GM12878 (cell line): ENCODE measurements at regions not wholly inside any gene's neighbourhood (a gene's known extent, or its start where the extent isn't known, plus 50 kb on each side); places are given as distances from the start of the nearest gene placed in this dataset.

Experiments used
- ATAC-seq: fragments of 200-7000 bp; cut with Tn5 transposase; 3 replicates; pipeline ENCODE4 v1.9.1; 2020; ENCODE audit warnings: mild to moderate bottlenecking, moderate library complexity
- BruUV-seq: library from RNA; stranded (reverse); fragments of 400-500 nt; replicated peaks from 2 replicates; lab custom pipeline; 2021; lab: Mats Ljungman, UMichigan
- CTCF ChIA-PET: fragments of 300-600 bp; sonication (Branson Sonifier 250); formaldehyde crosslinking; extraction: SDS; loops from one replicate; lab custom pipeline; 2021; ENCODE audit warnings: inconsistent platforms; lab: Yijun Ruan, JAX
- POLR2A ChIA-PET: fragments of 350-600 bp; formaldehyde crosslinking; extraction: SDS; loops from one replicate; lab custom pipeline; 2021; ENCODE audit warnings: inconsistent platforms; lab: Charles Lee
- RAD21 ChIA-PET: fragments of 300-600 bp; sonication (Branson Sonifier 250); formaldehyde crosslinking; loops from one replicate; lab custom pipeline; 2023; ENCODE audit warnings: antibody characterized with exemption; ENCODE audit not compliant: unreplicated experiment; lab: Charles Lee
- SMC1A ChIA-PET: fragments of 300-600 bp; sonication (Branson Sonifier 250); formaldehyde crosslinking; loops from one replicate; lab custom pipeline; 2023; ENCODE audit not compliant: unreplicated experiment, uncharacterized antibody; lab: Charles Lee
- DNase-seq: peaks from one replicate; pipeline ENCODE4 v3.0.0-alpha.2; 2011; ENCODE audit warnings: low read depth, low spot score
- FAIRE-seq: peaks from 3 replicates; lab custom pipeline; 2011; peaks lifted over from hg19 to GRCh38; lab: Jason Lieb, UNC
- H2AFZ ChIP-seq: 2 replicates; pipeline ENCODE4 v1.6.0; 2011; ENCODE audit warnings: low read depth, low read length, control low read depth; ENCODE audit not compliant: control insufficient read depth
- H3K27ac ChIP-seq: 2 replicates; pipeline ENCODE4 v1.5.1; 2011; ENCODE audit warnings: control low read depth; ENCODE audit not compliant: control insufficient read depth, insufficient read depth
- H3K27me3 ChIP-seq, 2 experiments: replicated peaks in 1 of 2; 2 replicates each; pipeline versions ENCODE4 v1.6.0 to v1.6.1; 2011; ENCODE audit warnings: low read length in 1 of 2; ENCODE audit not compliant: control insufficient read depth in 2 of 2, insufficient read depth in 2 of 2
- H3K36me3 ChIP-seq, 2 experiments: 2 replicates each; pipeline ENCODE4 v1.5.1; 2011; ENCODE audit warnings: low read length in 1 of 2; ENCODE audit not compliant: control insufficient read depth in 2 of 2, insufficient read depth in 2 of 2
- H3K4me1 ChIP-seq: 2 replicates; pipeline ENCODE4 v1.6.1; 2011; ENCODE audit warnings: mild to moderate bottlenecking, low read length, moderate library complexity, mixed read lengths; ENCODE audit not compliant: control insufficient read depth, insufficient read depth
- H3K4me2 ChIP-seq: 2 replicates; pipeline ENCODE4 v1.6.0; 2011; ENCODE audit warnings: control low read depth; ENCODE audit not compliant: control insufficient read depth, insufficient read depth
- H3K4me3 ChIP-seq: fragments of 200-600 bp; sonication (generic); 2 replicates; pipeline ENCODE4 v1.5.1; 2016
- H3K79me2 ChIP-seq: 2 replicates; pipeline ENCODE4 v1.6.0; 2011; ENCODE audit warnings: low read length; ENCODE audit not compliant: control insufficient read depth, insufficient read depth
- H3K9ac ChIP-seq: 2 replicates; pipeline ENCODE4 v1.8.0; 2011; ENCODE audit warnings: low read length, control low read depth, mixed read lengths; ENCODE audit not compliant: control insufficient read depth, insufficient read depth
- H3K9me3 ChIP-seq: replicated peaks from 3 replicates; pipeline ENCODE4 v1.5.1; 2011; ENCODE audit warnings: mild to moderate bottlenecking, low read length; ENCODE audit not compliant: control insufficient read depth, insufficient read depth
- H4K20me1 ChIP-seq: 2 replicates; pipeline ENCODE4 v1.6.0; 2011; ENCODE audit not compliant: control insufficient read depth, insufficient read depth
- CBX5 ChIP-seq: sonication (generic); IDR thresholded peaks from 2 replicates; pipeline ENCODE4 v1.6.1; 2016; ENCODE audit warnings: low read depth, moderate library complexity, mild to moderate bottlenecking, inconsistent platforms
- EED ChIP-seq: sonication (generic); IDR thresholded peaks from 2 replicates; pipeline ENCODE4 v1.6.1; 2016; ENCODE audit warnings: antibody characterized with exemption, low read depth
- GATAD2B ChIP-seq: fragments of 450-650 bp; conservative IDR thresholded peaks from 2 replicates; pipeline ENCODE4 v1.6.1; 2017; ENCODE audit warnings: low read depth, mild to moderate bottlenecking, moderate library complexity
- IKZF2 ChIP-seq, 2 experiments: fragments of 450-650 bp; IDR thresholded peaks; 2 replicates each; pipeline ENCODE4 v1.6.1; 2017; ENCODE audit warnings: mild to moderate bottlenecking in 2 of 2, moderate library complexity in 2 of 2
- KDM1A ChIP-seq: fragments of 200-600 bp; sonication (generic); IDR thresholded peaks from 2 replicates; pipeline ENCODE4 v1.6.1; 2016; ENCODE audit warnings: borderline replicate concordance
- LARP7 ChIP-seq: fragments of 450-650 bp; IDR thresholded peaks from 2 replicates; pipeline ENCODE4 v1.6.1; 2017; ENCODE audit warnings: mild to moderate bottlenecking
- NFYA ChIP-seq: IDR thresholded peaks from 2 replicates; pipeline ENCODE4 v1.6.1; 2011; ENCODE audit warnings: low read depth, mild to moderate bottlenecking, low read length, improper control_type of control experiment, borderline replicate concordance
- RCOR1 ChIP-seq: conservative IDR thresholded peaks from 2 replicates; pipeline ENCODE4 v1.6.1; 2012; ENCODE audit warnings: low read depth, low read length, improper control_type of control experiment
- SPI1 ChIP-seq: IDR thresholded peaks from 2 replicates; pipeline ENCODE4 v1.6.1; 2011; ENCODE audit warnings: low read depth, mild to moderate bottlenecking, low read length, moderate library complexity, borderline replicate concordance; ENCODE audit not compliant: insufficient read depth
- TCF12 ChIP-seq: IDR thresholded peaks from 2 replicates; pipeline ENCODE4 v1.6.1; 2011; ENCODE audit warnings: low read depth, mild to moderate bottlenecking, low read length
- ZSCAN29 ChIP-seq: fragments of 450-650 bp; IDR thresholded peaks from 2 replicates; pipeline ENCODE4 v1.6.1; 2017; ENCODE audit warnings: mild to moderate bottlenecking, moderate library complexity
- WGBS: methylation state at CpG from one replicate; pipeline ENCODE4 v1.1.6; 2016; ENCODE audit warnings: low lambda C conversion rate; ENCODE audit not compliant: insufficient replicate concordance, insufficient coverage; ENCODE audit errors: missing lambda C conversion rate; 5-methylcytosine and 5-hydroxymethylcytosine counted together
- in situ Hi-C: fragments of 300-500 bp; cut with MboI; formaldehyde crosslinking; loops from 9 replicates; pipeline ENCODE4 v1.14.3; 2018; ENCODE audit warnings: mixed read lengths
- intact Hi-C: fragments of 100-400 bp; cut with micrococcal nuclease; formaldehyde crosslinking; loops from one replicate; pipeline ENCODE4 v1.14.2; 2022; ENCODE audit not compliant: unreplicated experiment
- TF ChIP-seq, protein P1 (sequence below): IDR thresholded peaks from 2 replicates; pipeline ENCODE4 v1.6.1; 2012; ENCODE audit warnings: improper control_type of control experiment, low read depth, low read length; ENCODE audit not compliant: insufficient replicate concordance
- TF ChIP-seq, protein P2 (sequence below): IDR thresholded peaks from 2 replicates; pipeline ENCODE4 v1.6.1; 2012; ENCODE audit warnings: low read depth, low read length, improper control_type of control experiment
- TF ChIP-seq, protein P3 (sequence below): fragments of 450-650 bp; IDR thresholded peaks from 2 replicates; pipeline ENCODE4 v1.6.1; 2014; ENCODE audit warnings: mild to moderate bottlenecking
- TF ChIP-seq, protein P4 (sequence below): fragments of 450-650 bp; IDR thresholded peaks from 2 replicates; pipeline ENCODE4 v1.6.1; 2017; ENCODE audit warnings: borderline replicate concordance

DNA sequence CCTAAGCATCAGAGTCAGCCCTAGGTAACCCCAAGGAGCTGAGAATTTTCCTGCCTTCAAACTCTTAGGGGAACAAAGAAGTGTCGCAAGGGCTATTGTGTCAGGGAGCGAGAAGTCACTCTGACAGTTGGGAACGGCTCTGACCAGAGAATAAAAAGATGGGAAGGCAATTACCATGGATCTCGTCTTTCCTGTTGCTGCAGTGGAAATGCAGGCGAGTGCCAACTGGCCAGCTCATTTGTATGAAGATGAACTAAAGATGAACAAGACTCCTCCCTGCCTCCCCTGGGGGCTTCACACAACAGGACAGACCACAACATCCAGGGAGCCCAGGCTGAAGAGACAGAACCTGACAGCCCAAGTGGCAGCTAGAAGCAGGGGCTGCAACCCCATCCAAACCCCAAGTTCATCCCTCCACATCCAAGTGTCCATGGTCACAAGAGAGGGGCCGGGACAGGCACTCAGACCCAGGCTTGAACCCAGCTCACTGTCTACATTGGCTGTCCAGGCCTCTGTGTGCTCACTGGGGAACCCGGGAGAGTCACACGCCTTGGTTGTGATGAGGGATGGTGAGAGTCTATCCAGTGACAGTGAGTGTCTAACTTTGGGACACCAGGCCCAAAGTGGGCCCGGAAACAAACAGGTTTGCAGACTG, 322.4 kb downstream of the BCL11B start:
- Histone ChIP-seq H3K9ac (no peak overlapping the region), H3K27ac (no peak overlapping the region), H3K9me3 (no peaks in the 10 kb centered on the region; the same call in 2 of the 3 replicates), H3K79me2 (no peaks in the 10 kb centered on the region), H3K4me3 (no peak overlapping the region), H2AFZ (no peak overlapping the region), H4K20me1 (no peaks in the 10 kb centered on the region), H3K4me1 (no peaks in the 10 kb centered on the region), H3K4me2 (no peak overlapping the region), H3K27me3 (no peaks in the 10 kb centered on the region), H3K36me3 (no peaks in the 10 kb centered on the region)
- intact Hi-C loops (no loop called here), in situ Hi-C loops (no loop called here)
- DNase-seq (no peak), ATAC-seq (no peak), FAIRE-seq (no peak)
- POLR2A ChIA-PET: no interaction called here
- BruUV-seq: no TSS peak
- RAD21 ChIA-PET: no interaction called here
- WGBS: 14% methylated on average over 9 of the region's 9 CpGs
- SMC1A ChIA-PET: no interaction called here
- CTCF ChIA-PET: no interaction called here
- TF ChIP-seq LARP7 (no peak), SPI1 (no peak), GATAD2B (no peak), IKZF2 (IDR thresholded peaks at IDR 0.05) (no peak), ZSCAN29 (no peak), KDM1A (no peak), RCOR1 (no peak), TCF12 (no peak), NFYA (no peak), EED (no peak), CBX5 (no peak)
- TF ChIP-seq, protein P1, sequence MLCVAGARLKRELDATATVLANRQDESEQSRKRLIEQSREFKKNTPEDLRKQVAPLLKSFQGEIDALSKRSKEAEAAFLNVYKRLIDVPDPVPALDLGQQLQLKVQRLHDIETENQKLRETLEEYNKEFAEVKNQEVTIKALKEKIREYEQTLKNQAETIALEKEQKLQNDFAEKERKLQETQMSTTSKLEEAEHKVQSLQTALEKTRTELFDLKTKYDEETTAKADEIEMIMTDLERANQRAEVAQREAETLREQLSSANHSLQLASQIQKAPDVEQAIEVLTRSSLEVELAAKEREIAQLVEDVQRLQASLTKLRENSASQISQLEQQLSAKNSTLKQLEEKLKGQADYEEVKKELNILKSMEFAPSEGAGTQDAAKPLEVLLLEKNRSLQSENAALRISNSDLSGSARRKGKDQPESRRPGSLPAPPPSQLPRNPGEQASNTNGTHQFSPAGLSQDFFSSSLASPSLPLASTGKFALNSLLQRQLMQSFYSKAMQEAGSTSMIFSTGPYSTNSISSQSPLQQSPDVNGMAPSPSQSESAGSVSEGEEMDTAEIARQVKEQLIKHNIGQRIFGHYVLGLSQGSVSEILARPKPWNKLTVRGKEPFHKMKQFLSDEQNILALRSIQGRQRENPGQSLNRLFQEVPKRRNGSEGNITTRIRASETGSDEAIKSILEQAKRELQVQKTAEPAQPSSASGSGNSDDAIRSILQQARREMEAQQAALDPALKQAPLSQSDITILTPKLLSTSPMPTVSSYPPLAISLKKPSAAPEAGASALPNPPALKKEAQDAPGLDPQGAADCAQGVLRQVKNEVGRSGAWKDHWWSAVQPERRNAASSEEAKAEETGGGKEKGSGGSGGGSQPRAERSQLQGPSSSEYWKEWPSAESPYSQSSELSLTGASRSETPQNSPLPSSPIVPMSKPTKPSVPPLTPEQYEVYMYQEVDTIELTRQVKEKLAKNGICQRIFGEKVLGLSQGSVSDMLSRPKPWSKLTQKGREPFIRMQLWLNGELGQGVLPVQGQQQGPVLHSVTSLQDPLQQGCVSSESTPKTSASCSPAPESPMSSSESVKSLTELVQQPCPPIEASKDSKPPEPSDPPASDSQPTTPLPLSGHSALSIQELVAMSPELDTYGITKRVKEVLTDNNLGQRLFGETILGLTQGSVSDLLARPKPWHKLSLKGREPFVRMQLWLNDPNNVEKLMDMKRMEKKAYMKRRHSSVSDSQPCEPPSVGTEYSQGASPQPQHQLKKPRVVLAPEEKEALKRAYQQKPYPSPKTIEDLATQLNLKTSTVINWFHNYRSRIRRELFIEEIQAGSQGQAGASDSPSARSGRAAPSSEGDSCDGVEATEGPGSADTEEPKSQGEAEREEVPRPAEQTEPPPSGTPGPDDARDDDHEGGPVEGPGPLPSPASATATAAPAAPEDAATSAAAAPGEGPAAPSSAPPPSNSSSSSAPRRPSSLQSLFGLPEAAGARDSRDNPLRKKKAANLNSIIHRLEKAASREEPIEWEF: no peak
- TF ChIP-seq, protein P2, sequence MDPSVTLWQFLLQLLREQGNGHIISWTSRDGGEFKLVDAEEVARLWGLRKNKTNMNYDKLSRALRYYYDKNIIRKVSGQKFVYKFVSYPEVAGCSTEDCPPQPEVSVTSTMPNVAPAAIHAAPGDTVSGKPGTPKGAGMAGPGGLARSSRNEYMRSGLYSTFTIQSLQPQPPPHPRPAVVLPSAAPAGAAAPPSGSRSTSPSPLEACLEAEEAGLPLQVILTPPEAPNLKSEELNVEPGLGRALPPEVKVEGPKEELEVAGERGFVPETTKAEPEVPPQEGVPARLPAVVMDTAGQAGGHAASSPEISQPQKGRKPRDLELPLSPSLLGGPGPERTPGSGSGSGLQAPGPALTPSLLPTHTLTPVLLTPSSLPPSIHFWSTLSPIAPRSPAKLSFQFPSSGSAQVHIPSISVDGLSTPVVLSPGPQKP: no peak
- TF ChIP-seq, protein P3, sequence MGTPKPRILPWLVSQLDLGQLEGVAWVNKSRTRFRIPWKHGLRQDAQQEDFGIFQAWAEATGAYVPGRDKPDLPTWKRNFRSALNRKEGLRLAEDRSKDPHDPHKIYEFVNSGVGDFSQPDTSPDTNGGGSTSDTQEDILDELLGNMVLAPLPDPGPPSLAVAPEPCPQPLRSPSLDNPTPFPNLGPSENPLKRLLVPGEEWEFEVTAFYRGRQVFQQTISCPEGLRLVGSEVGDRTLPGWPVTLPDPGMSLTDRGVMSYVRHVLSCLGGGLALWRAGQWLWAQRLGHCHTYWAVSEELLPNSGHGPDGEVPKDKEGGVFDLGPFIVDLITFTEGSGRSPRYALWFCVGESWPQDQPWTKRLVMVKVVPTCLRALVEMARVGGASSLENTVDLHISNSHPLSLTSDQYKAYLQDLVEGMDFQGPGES: no peak
- TF ChIP-seq, protein P4, sequence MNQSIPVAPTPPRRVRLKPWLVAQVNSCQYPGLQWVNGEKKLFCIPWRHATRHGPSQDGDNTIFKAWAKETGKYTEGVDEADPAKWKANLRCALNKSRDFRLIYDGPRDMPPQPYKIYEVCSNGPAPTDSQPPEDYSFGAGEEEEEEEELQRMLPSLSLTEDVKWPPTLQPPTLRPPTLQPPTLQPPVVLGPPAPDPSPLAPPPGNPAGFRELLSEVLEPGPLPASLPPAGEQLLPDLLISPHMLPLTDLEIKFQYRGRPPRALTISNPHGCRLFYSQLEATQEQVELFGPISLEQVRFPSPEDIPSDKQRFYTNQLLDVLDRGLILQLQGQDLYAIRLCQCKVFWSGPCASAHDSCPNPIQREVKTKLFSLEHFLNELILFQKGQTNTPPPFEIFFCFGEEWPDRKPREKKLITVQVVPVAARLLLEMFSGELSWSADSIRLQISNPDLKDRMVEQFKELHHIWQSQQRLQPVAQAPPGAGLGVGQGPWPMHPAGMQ: no peak
